Hepatocyte (in vitro differentiated cells): ENCODE measurements at regions not wholly inside any gene's neighbourhood (a gene's known extent, or its start where the extent isn't known, plus 50 kb on each side); places are given as distances from the start of the nearest gene placed in this dataset.

Experiments
- DNase-seq: peaks from one replicate; pipeline ENCODE4 v3.0.0-alpha.2; 2016; ENCODE audit warnings: low spot score
- H2AFZ ChIP-seq: fragments of 200-600 bp; sonication (generic); 2 replicates; pipeline ENCODE4 v1.6.0; 2016; ENCODE audit warnings: antibody characterized with exemption, mild to moderate bottlenecking
- H3K27ac ChIP-seq: fragments of 200-600 bp; sonication (generic); 2 replicates; pipeline ENCODE4 v1.5.1; 2016; ENCODE audit warnings: mild to moderate bottlenecking
- H3K27me3 ChIP-seq: fragments of 200-600 bp; sonication (generic); 2 replicates; pipeline ENCODE4 v1.6.1; 2016
- H3K36me3 ChIP-seq: fragments of 200-600 bp; sonication (generic); replicated peaks from 2 replicates; pipeline ENCODE4 v1.5.1; 2016; ENCODE audit warnings: low read depth; ENCODE audit not compliant: insufficient read depth
- H3K4me1 ChIP-seq: fragments of 200-600 bp; sonication (generic); 2 replicates; pipeline ENCODE4 v1.5.1; 2016; ENCODE audit warnings: mild to moderate bottlenecking, moderate library complexity; ENCODE audit not compliant: insufficient read depth
- H3K4me2 ChIP-seq: fragments of 200-600 bp; sonication (generic); 2 replicates; pipeline ENCODE4 v1.6.0; 2016
- H3K4me3 ChIP-seq: fragments of 200-600 bp; sonication (generic); 2 replicates; pipeline ENCODE4 v1.5.1; 2016; ENCODE audit warnings: mild to moderate bottlenecking
- H3K79me2 ChIP-seq: fragments of 200-600 bp; sonication (generic); 2 replicates; pipeline ENCODE4 v1.6.0; 2017; ENCODE audit warnings: mild to moderate bottlenecking
- H3K9me2 ChIP-seq: fragments of 200-600 bp; sonication (generic); replicated peaks from 2 replicates; pipeline ENCODE4 v1.6.0; 2017; ENCODE audit warnings: mild to moderate bottlenecking; ENCODE audit not compliant: insufficient read depth
- H3K9me3 ChIP-seq: fragments of 200-600 bp; sonication (generic); 2 replicates; pipeline ENCODE4 v1.5.1; 2016; ENCODE audit warnings: low read depth, mild to moderate bottlenecking
- H4K20me1 ChIP-seq: fragments of 200-600 bp; sonication (generic); 2 replicates; pipeline ENCODE4 v1.6.0; 2016; ENCODE audit warnings: mild to moderate bottlenecking; ENCODE audit not compliant: insufficient read depth, poor library complexity, severe bottlenecking
- CTCF ChIP-seq: fragments of 200-600 bp; sonication (generic); IDR thresholded peaks from 2 replicates; pipeline ENCODE4 v1.5.1; 2016; ENCODE audit warnings: antibody characterized with exemption, mild to moderate bottlenecking; ENCODE audit not compliant: poor library complexity
- EZH2 ChIP-seq: fragments of 200-600 bp; sonication (generic); IDR thresholded peaks from 2 replicates; pipeline ENCODE4 v1.6.1; 2016; ENCODE audit warnings: antibody characterized with exemption, mild to moderate bottlenecking, borderline replicate concordance
- EZH2phosphoT487 ChIP-seq: fragments of 200-600 bp; sonication (generic); IDR thresholded peaks from one replicate; pipeline ENCODE4 v1.6.1; 2018; ENCODE audit warnings: antibody characterized with exemption, mild to moderate bottlenecking, low read depth, moderate library complexity; ENCODE audit not compliant: unreplicated experiment, severe bottlenecking
- WGBS: methylation state at CpG from one replicate; pipeline ENCODE4 v1.1.6; 2016; ENCODE audit warnings: low lambda C conversion rate; ENCODE audit errors: missing lambda C conversion rate; 5-methylcytosine and 5-hydroxymethylcytosine counted together

GRCh38 chr20:59525500-59526241, 78.7 kb upstream of the PHACTR3 start:
- Histone ChIP-seq H3K36me3 (no peaks in the 10 kb centered on the region), H3K27ac (no peak overlapping the region), H3K4me1 (no peaks in the 10 kb centered on the region), H4K20me1 (no peaks in the 10 kb centered on the region), H3K4me2 (no peak overlapping the region), H3K79me2 (no peaks in the 10 kb centered on the region), H2AFZ (no peak overlapping the region), H3K9me2 (no peaks in the 10 kb centered on the region), H3K9me3 (no peaks in the 10 kb centered on the region), H3K27me3 (peaks cover 71% of the 10 kb centered on the region), H3K4me3 (no peak overlapping the region)
- TF ChIP-seq EZH2phosphoT487 (no peak), EZH2 (peak; percentile 12), CTCF (peak; percentile 87)
- 14% methylated on average over 31 of the region's 31 CpGs for WGBS
- DNase-seq = peak; percentile 80

- DNase-seq = peak; percentile 20
- no peak overlapping the region for H3K4me2 ChIP-seq
- no peaks in the 10 kb centered on the region for H4K20me1 ChIP-seq
- no peaks in the 10 kb centered on the region for H3K36me3 ChIP-seq
- TF ChIP-seq EZH2phosphoT487 (no peak), EZH2 (no peak), CTCF (peak; percentile 36)
- no peaks in the 10 kb centered on the region for H3K4me1 ChIP-seq
- H3K9me3 ChIP-seq = no peaks in the 10 kb centered on the region
- H2AFZ ChIP-seq = no peak overlapping the region
- peaks cover 76% of the 10 kb centered on the region for H3K27me3 ChIP-seq
- 55% methylated on average over 18 of the region's 18 CpGs for WGBS
- H3K4me3 ChIP-seq = no peak overlapping the region
- H3K79me2 ChIP-seq = no peaks in the 10 kb centered on the region
- no peak overlapping the region for H3K27ac ChIP-seq
- H3K9me2 ChIP-seq = no peaks in the 10 kb centered on the region
These were observed 77.8 kb upstream of the PHACTR3 start for GRCh38 chr20:59526242-59527225.

- H3K4me2 ChIP-seq = no peak overlapping the region
- 85% methylated on average over 2 of the region's 2 CpGs for WGBS
- no peak overlapping the region for H3K27ac ChIP-seq
- H3K79me2 ChIP-seq = no peaks in the 10 kb centered on the region
- TF ChIP-seq CTCF = no peak
- TF ChIP-seq EZH2phosphoT487 = no peak
- TF ChIP-seq EZH2 = no peak
- H4K20me1 ChIP-seq = no peaks in the 10 kb centered on the region
- H3K4me1 ChIP-seq = no peaks in the 10 kb centered on the region
- no peaks in the 10 kb centered on the region for H3K36me3 ChIP-seq
- DNase-seq = no peak
- no peak overlapping the region for H2AFZ ChIP-seq
- H3K4me3 ChIP-seq = no peak overlapping the region
- H3K27me3 ChIP-seq = peaks cover 45% of the 10 kb centered on the region
- H3K9me2 ChIP-seq = no peaks in the 10 kb centered on the region
- no peaks in the 10 kb centered on the region for H3K9me3 ChIP-seq
These were observed 73.6 kb upstream of the PHACTR3 start for GRCh38 chr20:59530782-59531181.
